A673 (cell line): ENCODE measurements at regions not wholly inside any gene's neighbourhood (a gene's known extent, or its start where the extent isn't known, plus 50 kb on each side); places are given as distances from the start of the nearest gene placed in this dataset.
"Not testable (repeated sequence)": the region's sequence is repeated elsewhere in the genome, so short reads cannot be mapped to it uniquely, and the experiment has no call there.

Source experiments
- BruUV-seq: library from RNA; stranded (reverse); fragments of 400-500 nt; replicated peaks from 2 replicates; lab custom pipeline; 2021; lab: Mats Ljungman, UMichigan
- CTCF ChIA-PET: fragments of 300-600 bp; sonication (Branson Sonifier 250); formaldehyde crosslinking; loops from one replicate; lab custom pipeline; 2022; ENCODE audit warnings: antibody characterized with exemption; lab: Charles Lee
- POLR2A ChIA-PET: fragments of 300-600 bp; sonication (Branson Sonifier 250); formaldehyde crosslinking; loops from one replicate; lab custom pipeline; 2022; ENCODE audit warnings: antibody characterized with exemption; ENCODE audit not compliant: low non-redundant PET; lab: Charles Lee
- DNase-seq: peaks from one replicate; pipeline ENCODE4 v3.0.0-alpha.2; 2015; ENCODE audit warnings: low spot score
- H3K27ac ChIP-seq: fragments of 200-600 bp; sonication (generic); 2 replicates; pipeline ENCODE4 v1.5.1; 2016; ENCODE audit warnings: mixed run types, low read depth, mild to moderate bottlenecking, mixed read lengths, antibody characterized with exemption, low read length; ENCODE audit not compliant: poor library complexity, severe bottlenecking
- H3K27me3 ChIP-seq: fragments of 200-600 bp; sonication (generic); replicated peaks from 2 replicates; pipeline ENCODE4 v1.6.1; 2017; ENCODE audit warnings: mixed run types, low read depth, mild to moderate bottlenecking, mixed read lengths, antibody characterized with exemption, low read length; ENCODE audit not compliant: insufficient read depth, poor library complexity
- H3K36me3 ChIP-seq: fragments of 200-600 bp; sonication (generic); 2 replicates; pipeline ENCODE4 v1.6.1; 2016; ENCODE audit warnings: mixed run types, mild to moderate bottlenecking, mixed read lengths, antibody characterized with exemption, low read length; ENCODE audit not compliant: insufficient read depth, poor library complexity, severe bottlenecking
- H3K4me1 ChIP-seq: fragments of 200-600 bp; sonication (generic); 2 replicates; pipeline ENCODE4 v1.6.1; 2017; ENCODE audit warnings: mixed run types, mild to moderate bottlenecking, mixed read lengths, antibody characterized with exemption, low read length; ENCODE audit not compliant: insufficient read depth, poor library complexity, severe bottlenecking
- H3K4me3 ChIP-seq: fragments of 200-600 bp; sonication (generic); 2 replicates; pipeline ENCODE4 v1.5.1; 2016; ENCODE audit warnings: low read depth, mixed run types, mild to moderate bottlenecking, mixed read lengths, low read length; ENCODE audit not compliant: poor library complexity, severe bottlenecking
- H3K9me3 ChIP-seq: fragments of 200-600 bp; sonication (generic); 2 replicates; pipeline ENCODE4 v1.6.1; 2016; ENCODE audit warnings: mixed run types, low read depth, mild to moderate bottlenecking, mixed read lengths, antibody characterized with exemption, low read length; ENCODE audit not compliant: poor library complexity, severe bottlenecking
- EZH2 ChIP-seq: fragments of 200-600 bp; sonication (generic); IDR thresholded peaks from 2 replicates; pipeline ENCODE4 v1.6.1; 2017; ENCODE audit warnings: borderline replicate concordance, low read depth, mild to moderate bottlenecking, mixed read lengths, antibody characterized with exemption, low read length; ENCODE audit not compliant: poor library complexity, severe bottlenecking
- intact Hi-C: fragments of 100-400 bp; cut with micrococcal nuclease; formaldehyde crosslinking; loops from one replicate; pipeline ENCODE4 v1.10.0; 2022; ENCODE audit not compliant: unreplicated experiment
- TF ChIP-seq, protein P1 (sequence below): fragments of 300-800, 200-600 bp; sonication (generic); conservative IDR thresholded peaks from 2 replicates; pipeline ENCODE4 v1.5.1; 2017; ENCODE audit warnings: low read depth, mild to moderate bottlenecking, antibody characterized with exemption, low read length, moderate library complexity, mixed read lengths

DNA sequence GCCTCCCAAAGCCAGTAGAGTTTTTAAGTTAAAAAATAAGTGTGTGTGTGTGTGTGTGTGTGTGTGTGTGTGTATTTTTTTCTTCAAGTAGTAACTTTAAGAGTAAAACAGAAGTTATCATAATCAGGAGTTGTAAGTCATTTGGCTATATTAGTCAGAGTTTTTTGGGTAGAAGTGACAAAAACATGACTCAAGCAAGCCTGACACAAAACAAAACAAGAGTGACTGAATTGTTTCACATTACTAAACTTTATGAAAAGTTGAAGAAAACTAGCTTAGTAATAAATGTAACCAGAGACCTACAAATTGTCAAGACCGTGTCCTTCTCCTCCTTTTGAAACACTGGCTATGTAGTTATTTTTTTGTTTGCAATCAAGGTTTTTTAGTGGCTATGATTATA lies 738.0 kb upstream of the PITX2 start:
- Histone ChIP-seq H3K4me1 (no peaks in the 10 kb centered on the region), H3K27me3 (no peaks in the 10 kb centered on the region), H3K27ac (no peak overlapping the region), H3K36me3 (no peaks in the 10 kb centered on the region), H3K4me3 (no peak overlapping the region), H3K9me3 (no peaks in the 10 kb centered on the region)
- CTCF ChIA-PET = no interaction called here
- no TSS peak for BruUV-seq
- TF ChIP-seq, protein P1, sequence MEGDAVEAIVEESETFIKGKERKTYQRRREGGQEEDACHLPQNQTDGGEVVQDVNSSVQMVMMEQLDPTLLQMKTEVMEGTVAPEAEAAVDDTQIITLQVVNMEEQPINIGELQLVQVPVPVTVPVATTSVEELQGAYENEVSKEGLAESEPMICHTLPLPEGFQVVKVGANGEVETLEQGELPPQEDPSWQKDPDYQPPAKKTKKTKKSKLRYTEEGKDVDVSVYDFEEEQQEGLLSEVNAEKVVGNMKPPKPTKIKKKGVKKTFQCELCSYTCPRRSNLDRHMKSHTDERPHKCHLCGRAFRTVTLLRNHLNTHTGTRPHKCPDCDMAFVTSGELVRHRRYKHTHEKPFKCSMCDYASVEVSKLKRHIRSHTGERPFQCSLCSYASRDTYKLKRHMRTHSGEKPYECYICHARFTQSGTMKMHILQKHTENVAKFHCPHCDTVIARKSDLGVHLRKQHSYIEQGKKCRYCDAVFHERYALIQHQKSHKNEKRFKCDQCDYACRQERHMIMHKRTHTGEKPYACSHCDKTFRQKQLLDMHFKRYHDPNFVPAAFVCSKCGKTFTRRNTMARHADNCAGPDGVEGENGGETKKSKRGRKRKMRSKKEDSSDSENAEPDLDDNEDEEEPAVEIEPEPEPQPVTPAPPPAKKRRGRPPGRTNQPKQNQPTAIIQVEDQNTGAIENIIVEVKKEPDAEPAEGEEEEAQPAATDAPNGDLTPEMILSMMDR = no peak
- no peak for TF ChIP-seq EZH2
- intact Hi-C loops = no loop called here
- POLR2A ChIA-PET = no interaction called here
- no peak for DNase-seq

DNA sequence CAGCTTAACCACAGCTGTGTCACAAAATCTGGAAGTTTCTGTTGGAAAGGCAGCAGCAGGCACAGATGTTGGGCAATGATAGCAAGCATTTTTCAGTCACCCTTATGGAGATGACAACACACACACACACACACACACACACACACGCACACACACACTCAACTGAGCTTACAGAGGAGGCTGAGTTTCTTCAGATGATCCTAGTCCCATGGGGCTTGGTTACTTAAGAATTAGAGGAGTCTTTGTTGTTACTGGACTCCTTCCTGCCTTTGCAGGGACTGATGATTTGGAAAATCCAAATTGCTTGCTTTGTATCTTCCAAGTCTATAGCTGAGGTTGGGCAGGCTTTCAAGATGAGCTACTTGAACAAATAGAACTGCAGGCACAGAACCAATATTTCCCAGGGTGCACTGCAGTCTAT lies 740.1 kb upstream of the PITX2 start:
- POLR2A ChIA-PET = no interaction called here
- no peak for TF ChIP-seq EZH2
- TF ChIP-seq, protein P1 = no peak
- intact Hi-C loops = no loop called here
- Histone ChIP-seq H3K4me1 (no peaks in the 10 kb centered on the region), H3K9me3 (no peaks in the 10 kb centered on the region), H3K36me3 (no peaks in the 10 kb centered on the region), H3K4me3 (no peak overlapping the region), H3K27ac (no peak overlapping the region), H3K27me3 (no peaks in the 10 kb centered on the region)
- DNase-seq = peak; percentile 15
- BruUV-seq = no TSS peak
- CTCF ChIA-PET = no interaction called here

DNA sequence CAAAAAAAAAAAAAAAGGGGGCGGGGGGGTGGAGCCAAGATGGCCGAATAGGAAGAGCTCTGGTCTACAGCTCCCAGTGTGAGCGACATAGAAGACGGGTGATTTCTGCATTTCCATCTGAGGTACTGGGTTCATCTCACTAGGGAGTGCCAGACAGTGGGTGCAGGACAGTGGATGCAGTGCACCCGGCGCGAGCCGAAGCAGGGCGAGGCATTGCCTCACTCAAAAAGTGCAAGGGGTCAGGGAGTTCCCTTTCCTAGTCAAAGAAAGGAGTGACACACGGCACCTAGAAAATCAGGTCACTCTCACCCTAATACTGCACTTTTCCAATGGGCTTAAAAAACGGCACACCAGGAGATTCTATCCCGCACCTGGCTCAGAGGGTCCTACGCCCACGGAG lies 755.0 kb upstream of the PITX2 start:
- DNase-seq, H3K4me1 ChIP-seq, CTCF ChIA-PET, intact Hi-C loops, H3K4me3 ChIP-seq, H3K27me3 ChIP-seq, H3K27ac ChIP-seq, POLR2A ChIA-PET, BruUV-seq, H3K36me3 ChIP-seq, H3K9me3 ChIP-seq: not testable (repeated sequence)

DNA sequence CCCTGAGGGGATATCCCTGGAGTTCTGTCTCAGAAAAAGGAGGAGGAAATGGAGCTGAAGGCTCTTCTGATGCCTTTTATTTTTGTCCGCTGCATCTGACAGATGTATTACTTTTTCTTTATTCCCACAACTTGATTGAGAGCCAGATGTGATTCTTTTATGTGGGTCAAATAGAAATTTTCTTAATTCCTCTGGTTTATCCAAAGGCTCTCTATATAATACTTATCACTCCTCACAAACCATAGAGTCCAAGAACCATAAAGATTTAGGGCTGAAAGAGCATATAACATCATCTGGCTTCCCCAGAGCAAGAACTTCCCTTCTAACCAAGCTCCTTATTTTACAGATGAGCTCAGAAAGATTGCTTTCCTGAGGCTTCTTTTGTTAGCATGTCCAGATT lies 756.7 kb upstream of the FAM241A start:
- DNase-seq = no peak
- ChIA-PET CTCF (no interaction called here), POLR2A (no interaction called here)
- no peak overlapping the region for H3K4me3 ChIP-seq
- H3K27me3 ChIP-seq = no peaks in the 10 kb centered on the region
- H3K4me1 ChIP-seq = no peaks in the 10 kb centered on the region
- no TSS peak for BruUV-seq
- H3K9me3 ChIP-seq = no peaks in the 10 kb centered on the region
- intact Hi-C loops = no loop called here
- no peaks in the 10 kb centered on the region for H3K36me3 ChIP-seq
- H3K27ac ChIP-seq = no peak overlapping the region
- TF ChIP-seq EZH2 = no peak
- TF ChIP-seq, protein P1 = no peak
